ENCODE measurements at regions not wholly inside any gene's neighbourhood (a gene's known extent, or its start where the extent isn't known, plus 50 kb on each side); places are given as distances from the start of the nearest gene placed in this dataset.

GRCh38 chr4:126441173-126442035, 1126.6 kb downstream of the FAT4 start:
- Histone ChIP-seq H3K9me3 (no peaks in the 10 kb centered on the region), H4K20me1 (no peaks in the 10 kb centered on the region), H3K9ac (no peak overlapping the region), H3K36me3 (no peaks in the 10 kb centered on the region), H3K4me2 (no peak overlapping the region), H3K27me3 (no peaks in the 10 kb centered on the region), H3K4me3 (no peak overlapping the region), H3K4me1 (no peaks in the 10 kb centered on the region), H3K27ac (no peak overlapping the region)
- TF ChIP-seq Cebpa-rat (IDR thresholded peaks at IDR 0.05): no peak

DNA sequence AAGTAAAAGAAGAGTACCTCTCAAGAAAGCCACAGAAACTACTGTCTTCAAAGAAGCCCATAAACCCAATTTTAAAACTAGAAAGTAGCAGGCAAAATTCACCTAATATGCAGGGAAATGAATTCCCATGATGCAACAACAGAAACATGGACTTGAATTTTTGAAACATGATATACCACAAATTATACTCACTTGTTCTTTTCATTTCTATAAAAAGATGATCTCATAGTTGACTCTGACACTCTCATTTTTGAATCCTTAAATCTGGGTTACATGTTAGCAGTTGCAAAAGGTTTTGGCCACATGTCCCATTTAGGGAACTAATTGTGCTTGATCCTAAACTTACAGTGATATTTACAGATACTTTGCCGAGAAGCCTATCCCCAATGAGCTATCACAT, 1130.8 kb downstream of the FAT4 start:
- no peaks in the 10 kb centered on the region for H4K20me1 ChIP-seq
- no peaks in the 10 kb centered on the region for H3K4me1 ChIP-seq
- H3K27ac ChIP-seq: no peak overlapping the region
- TF ChIP-seq Cebpa-rat (IDR thresholded peaks at IDR 0.05): no peak
- no peak overlapping the region for H3K4me3 ChIP-seq
- H3K9me3 ChIP-seq: no peaks in the 10 kb centered on the region
- H3K36me3 ChIP-seq: no peaks in the 10 kb centered on the region
- no peak overlapping the region for H3K4me2 ChIP-seq
- H3K27me3 ChIP-seq: no peaks in the 10 kb centered on the region
- no peak overlapping the region for H3K9ac ChIP-seq

DNA sequence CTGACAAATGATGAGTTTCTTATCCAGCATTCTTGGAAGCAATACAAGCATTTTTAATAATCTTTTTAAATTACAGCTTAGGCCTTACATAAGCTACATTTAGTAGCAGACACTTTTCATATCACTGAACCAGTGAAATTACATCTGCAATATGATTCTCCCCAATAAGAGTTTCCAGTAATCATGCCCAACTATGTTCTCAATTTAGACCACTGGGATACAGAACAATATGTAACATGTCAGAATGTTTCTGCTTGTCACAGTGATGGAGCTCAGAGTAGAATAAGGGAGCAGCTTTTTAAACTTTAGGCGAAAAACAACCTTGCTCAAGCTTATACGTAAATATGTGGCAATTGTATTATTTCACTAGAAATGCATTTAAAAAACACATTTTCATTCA, 1132.2 kb downstream of the FAT4 start:
- Histone ChIP-seq H3K27me3 (no peaks in the 10 kb centered on the region), H3K4me2 (no peak overlapping the region), H3K9ac (no peak overlapping the region), H3K4me3 (no peak overlapping the region), H3K27ac (no peak overlapping the region), H4K20me1 (no peaks in the 10 kb centered on the region), H3K9me3 (no peaks in the 10 kb centered on the region), H3K4me1 (no peaks in the 10 kb centered on the region), H3K36me3 (no peaks in the 10 kb centered on the region)
- no peak for TF ChIP-seq Cebpa-rat (IDR thresholded peaks at IDR 0.05)

DNA sequence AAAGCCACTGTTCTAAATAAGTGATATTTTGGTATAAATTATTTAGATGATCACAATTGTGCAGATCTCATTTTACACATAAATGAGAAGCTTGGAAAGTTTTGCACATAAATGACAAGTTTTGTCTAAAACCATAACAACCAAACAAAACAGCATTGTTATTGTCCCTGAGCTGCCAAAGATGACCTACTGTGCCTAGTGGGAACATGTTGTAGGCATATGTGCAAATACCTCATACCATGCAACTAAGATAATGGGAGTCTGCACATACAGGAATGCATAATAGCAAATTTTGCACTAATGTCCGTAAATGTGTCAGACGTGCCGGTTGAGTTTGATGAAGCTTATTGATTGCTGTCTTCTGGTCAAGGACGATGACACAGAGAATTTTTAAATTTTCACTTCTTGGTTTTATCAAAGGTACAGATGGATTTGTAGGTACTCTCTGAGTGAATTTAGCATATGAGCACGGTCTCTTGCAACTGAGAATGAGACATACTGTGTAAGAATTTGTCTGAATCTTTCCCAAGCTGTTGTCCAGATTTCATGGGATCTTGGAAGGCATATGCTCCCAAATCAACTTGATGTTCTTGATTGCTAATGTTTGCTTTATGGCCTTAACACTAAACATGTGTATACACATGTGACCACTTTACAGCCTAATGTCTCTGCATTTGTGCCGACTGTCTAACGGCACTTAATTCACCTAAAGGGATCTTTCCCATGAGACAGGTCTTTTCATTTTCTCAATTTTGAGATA, 1133.5 kb downstream of the FAT4 start:
- no peaks in the 10 kb centered on the region for H3K36me3 ChIP-seq
- H3K27ac ChIP-seq: no peak overlapping the region
- H3K9me3 ChIP-seq: no peaks in the 10 kb centered on the region
- H3K4me1 ChIP-seq: no peaks in the 10 kb centered on the region
- no peaks in the 10 kb centered on the region for H4K20me1 ChIP-seq
- H3K9ac ChIP-seq: no peak overlapping the region
- no peaks in the 10 kb centered on the region for H3K27me3 ChIP-seq
- no peak overlapping the region for H3K4me3 ChIP-seq
- TF ChIP-seq Cebpa-rat (IDR thresholded peaks at IDR 0.05): no peak
- H3K4me2 ChIP-seq: no peak overlapping the region

DNA sequence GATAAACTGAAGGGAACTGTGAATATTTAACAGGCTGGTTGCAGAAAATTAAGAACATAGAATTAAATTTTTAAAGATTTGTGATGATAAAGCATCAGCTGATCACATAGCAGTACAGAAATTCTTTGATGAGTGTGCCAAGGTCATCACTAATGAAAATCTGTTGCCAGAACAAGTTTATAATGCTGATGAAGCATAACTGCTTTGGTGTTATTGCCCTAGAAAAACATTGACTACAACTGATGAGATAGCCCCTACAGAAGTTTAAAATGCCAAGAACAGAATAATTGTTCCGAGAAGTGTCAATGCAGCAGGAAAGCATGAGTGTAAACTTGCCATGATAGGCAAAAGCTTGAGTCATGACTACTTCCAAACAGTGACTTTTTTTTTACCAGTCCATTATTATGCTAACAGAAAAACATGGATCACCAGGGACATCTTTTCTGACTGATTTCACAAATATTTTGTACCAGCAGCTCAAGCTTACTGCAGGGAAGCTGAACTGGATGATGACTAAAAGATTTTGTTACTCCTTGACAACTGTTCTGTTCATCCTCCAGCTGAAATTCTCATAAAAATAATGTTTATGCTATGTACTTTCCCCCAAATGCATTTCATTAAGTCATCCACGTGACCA, 1136.6 kb downstream of the FAT4 start:
- Histone ChIP-seq H3K27ac (no peak overlapping the region), H3K4me2 (no peak overlapping the region), H3K4me3 (no peak overlapping the region), H3K4me1 (no peaks in the 10 kb centered on the region), H3K9ac (no peak overlapping the region), H3K27me3 (no peaks in the 10 kb centered on the region), H4K20me1 (no peaks in the 10 kb centered on the region), H3K36me3 (no peaks in the 10 kb centered on the region), H3K9me3 (no peaks in the 10 kb centered on the region)
- TF ChIP-seq Cebpa-rat (IDR thresholded peaks at IDR 0.05): no peak

GRCh38 chr4:126455865-126456264, 1141.1 kb downstream of the FAT4 start:
- Histone ChIP-seq H3K4me2 (no peak overlapping the region), H3K27ac (no peak overlapping the region), H4K20me1 (no peaks in the 10 kb centered on the region), H3K9ac (no peak overlapping the region), H3K4me1 (no peaks in the 10 kb centered on the region), H3K36me3 (no peaks in the 10 kb centered on the region), H3K9me3 (no peaks in the 10 kb centered on the region), H3K4me3 (no peak overlapping the region), H3K27me3 (no peaks in the 10 kb centered on the region)
- TF ChIP-seq Cebpa-rat (IDR thresholded peaks at IDR 0.05): no peak

DNA sequence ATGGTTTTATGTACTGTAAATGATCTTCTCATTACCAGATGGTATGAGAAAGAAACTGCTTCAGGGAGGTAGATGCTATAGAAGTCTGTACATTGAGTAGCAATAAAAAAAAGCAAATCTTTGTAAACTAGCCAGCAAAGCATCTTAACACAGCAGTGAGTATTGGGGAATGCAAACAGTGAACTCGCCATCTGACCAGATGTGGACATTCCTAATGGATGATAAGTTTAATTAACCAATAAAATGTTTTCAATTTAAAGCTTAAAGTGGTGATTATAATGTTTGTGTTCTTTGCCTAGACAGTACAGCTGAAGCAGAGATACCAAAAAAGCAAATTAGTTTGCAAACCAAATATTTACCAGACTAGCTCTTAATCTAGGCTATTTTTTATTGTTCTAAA, 1144.2 kb downstream of the FAT4 start:
- no peaks in the 10 kb centered on the region for H4K20me1 ChIP-seq
- no peak overlapping the region for H3K4me2 ChIP-seq
- H3K36me3 ChIP-seq: no peaks in the 10 kb centered on the region
- no peak overlapping the region for H3K27ac ChIP-seq
- H3K4me1 ChIP-seq: no peaks in the 10 kb centered on the region
- TF ChIP-seq Cebpa-rat (IDR thresholded peaks at IDR 0.05): no peak
- no peak overlapping the region for H3K4me3 ChIP-seq
- no peaks in the 10 kb centered on the region for H3K27me3 ChIP-seq
- no peaks in the 10 kb centered on the region for H3K9me3 ChIP-seq
- H3K9ac ChIP-seq: no peak overlapping the region

DNA sequence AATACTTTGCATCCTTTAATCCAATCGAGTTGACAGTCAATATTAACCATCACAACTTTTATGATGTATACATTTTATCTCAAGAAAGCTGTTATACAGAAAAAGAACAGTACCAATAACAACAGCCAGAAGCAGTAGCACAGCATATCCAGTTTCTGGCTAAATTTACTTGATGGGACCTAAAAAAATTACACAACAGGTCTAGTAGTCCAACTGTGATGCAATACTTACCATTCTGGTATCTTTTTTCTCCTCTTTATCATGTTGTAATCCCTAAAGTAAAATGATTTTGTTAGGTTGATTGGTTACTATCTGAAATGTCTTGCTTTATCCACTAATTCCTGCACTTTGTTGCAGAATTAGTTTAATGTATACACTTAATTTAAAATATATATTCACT, 1150.6 kb downstream of the FAT4 start:
- Histone ChIP-seq H3K9me3 (no peaks in the 10 kb centered on the region), H4K20me1 (no peaks in the 10 kb centered on the region), H3K9ac (no peak overlapping the region), H3K4me3 (no peak overlapping the region), H3K27ac (no peak overlapping the region), H3K4me1 (no peaks in the 10 kb centered on the region), H3K4me2 (no peak overlapping the region), H3K36me3 (no peaks in the 10 kb centered on the region), H3K27me3 (no peaks in the 10 kb centered on the region)
- TF ChIP-seq Cebpa-rat (IDR thresholded peaks at IDR 0.05): no peak

- Histone ChIP-seq H3K9ac (no peak overlapping the region), H3K36me3 (no peaks in the 10 kb centered on the region)
Measured at GRCh38 chr4:126466848-126467247, 1152.1 kb downstream of the FAT4 start.

GRCh38 chr4:126468144-126468543, 1153.4 kb downstream of the FAT4 start:
- Histone ChIP-seq H3K4me3 (no peak overlapping the region), H3K4me1 (no peaks in the 10 kb centered on the region), H3K27ac (no peak overlapping the region)

More at GRCh38 chr4:126466848-126467247, 1152.1 kb downstream of the FAT4 start:
- Histone ChIP-seq H3K4me2 (no peak overlapping the region), H4K20me1 (no peaks in the 10 kb centered on the region), H3K4me1 (no peaks in the 10 kb centered on the region), H3K9me3 (no peaks in the 10 kb centered on the region), H3K27ac (no peak overlapping the region), H3K27me3 (no peaks in the 10 kb centered on the region), H3K4me3 (no peak overlapping the region)
- no peak for TF ChIP-seq Cebpa-rat (IDR thresholded peaks at IDR 0.05)

More at GRCh38 chr4:126468144-126468543, 1153.4 kb downstream of the FAT4 start:
- Histone ChIP-seq H3K9me3 (no peaks in the 10 kb centered on the region), H3K4me2 (no peak overlapping the region), H3K9ac (no peak overlapping the region), H3K27me3 (no peaks in the 10 kb centered on the region), H4K20me1 (no peaks in the 10 kb centered on the region), H3K36me3 (no peaks in the 10 kb centered on the region)
- no peak for TF ChIP-seq Cebpa-rat (IDR thresholded peaks at IDR 0.05)

All from BLaER1 (cell line).